ENCODE measurements at regions not wholly inside any gene's neighbourhood (a gene's known extent, or its start where the extent isn't known, plus 50 kb on each side); places are given as distances from the start of the nearest gene placed in this dataset.

DNA sequence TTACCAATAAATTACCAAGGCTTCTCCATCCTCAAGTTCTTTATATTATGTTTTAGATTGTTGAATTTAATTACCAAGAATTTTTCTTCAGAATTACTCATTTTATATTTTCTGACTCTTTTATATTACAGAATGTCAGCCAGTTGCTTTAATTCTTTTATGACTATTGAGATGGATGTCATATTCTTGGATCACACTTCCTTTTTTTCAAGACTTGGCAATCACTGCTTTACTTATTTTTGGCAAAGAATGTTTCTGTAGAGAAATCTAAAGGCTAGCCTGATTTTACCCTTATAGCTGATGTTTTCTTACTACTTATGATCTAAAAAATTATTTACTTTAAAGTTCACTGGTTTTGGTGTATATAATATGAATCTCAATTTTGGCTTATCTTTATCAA lies 721.1 kb upstream of the TMPRSS15 start:
- no peaks in the 10 kb centered on the region for H3K27me3 ChIP-seq (ENCODE audit: control insufficient read depth in 2 of 2, insufficient read depth in 2 of 2, low read length in 2 of 2)
- Mint-ChIP-seq H3K4me1 (no peaks in the 10 kb centered on the region), H3K36me3 (no peaks in the 10 kb centered on the region), H3K27me3 (no peaks in the 10 kb centered on the region), H3K27ac (no peak overlapping the region), H3K4me3 (no peak overlapping the region), H3K9me3 (peaks cover 2 to 24% (median 6%) of the 10 kb centered on the region in 11 donors)
- CTCF ChIA-PET, result no interaction called here
- no peaks in the 10 kb centered on the region for H3K4me1 ChIP-seq (ENCODE audit: control insufficient read depth in 2 of 2, insufficient read depth in 2 of 2, low read length in 2 of 2)
- DNase-seq (no peak), ATAC-seq (no peak)
- intact Hi-C loops (cut with micrococcal nuclease), result no loop called here
- POLR2A ChIA-PET, result no interaction called here
- no peaks in the 10 kb centered on the region for H3K9me3 ChIP-seq (ENCODE audit: control insufficient read depth in 2 of 3, low read length in 3 of 3)
- no peak overlapping the region for H3K27ac ChIP-seq (ENCODE audit: low read depth, low read length)
- no peaks in the 10 kb centered on the region for H3K36me3 ChIP-seq (ENCODE audit: control insufficient read depth in 2 of 3, insufficient read depth in 3 of 3, low read length in 3 of 3)
- H3K4me3 ChIP-seq (ENCODE audit: low read length), result no peak overlapping the region

DNA sequence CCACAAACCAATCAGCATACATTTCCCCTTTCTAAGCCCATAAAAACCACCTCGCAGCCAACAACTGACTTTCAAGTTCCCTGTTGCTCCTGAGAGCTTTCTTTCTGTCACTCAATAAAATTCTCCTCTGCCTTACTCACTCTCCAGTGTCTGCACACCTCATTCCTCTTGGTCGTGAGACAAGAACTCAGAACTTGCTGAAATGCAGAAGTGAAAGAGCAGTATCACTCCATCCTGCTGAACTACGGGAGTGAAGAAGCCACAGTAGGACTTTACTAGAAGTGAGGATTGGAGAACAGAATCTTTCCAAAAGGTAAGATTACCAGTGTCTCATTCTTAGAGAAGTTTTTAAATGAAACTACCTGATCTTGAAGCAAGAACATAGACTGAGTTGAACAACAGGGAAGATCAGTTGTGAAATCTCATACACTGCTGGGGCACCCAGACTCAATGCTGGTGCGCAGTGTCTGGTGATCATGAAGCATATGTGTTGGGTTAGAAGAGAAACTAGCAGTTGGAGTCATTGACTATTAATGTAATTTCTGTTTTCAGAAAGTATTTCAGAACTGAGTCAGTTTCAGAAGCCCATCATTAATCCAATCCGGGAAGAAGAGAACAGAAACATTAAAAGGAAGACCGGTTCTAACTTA lies 726.9 kb upstream of the TMPRSS15 start:
- DNase-seq (no peak), ATAC-seq (no peak)
- no peaks in the 10 kb centered on the region for H3K27me3 ChIP-seq (ENCODE audit: control insufficient read depth in 2 of 2, insufficient read depth in 2 of 2, low read length in 2 of 2)
- H3K36me3 ChIP-seq (ENCODE audit: control insufficient read depth in 2 of 3, insufficient read depth in 3 of 3, low read length in 3 of 3), result no peaks in the 10 kb centered on the region
- ChIA-PET POLR2A (no interaction called here), CTCF (no interaction called here)
- no peak overlapping the region for H3K27ac ChIP-seq (ENCODE audit: low read depth, low read length)
- no peak overlapping the region for H3K27ac Mint-ChIP-seq
- peaks cover 0 to 17% (median 4%) of the 10 kb centered on the region in 11 donors for H3K9me3 Mint-ChIP-seq
- H3K9me3 ChIP-seq (ENCODE audit: control insufficient read depth in 2 of 3, low read length in 3 of 3), result peaks cover 0 to 5% (median 0%) of the 10 kb centered on the region in 3 experiments
- no peaks in the 10 kb centered on the region for H3K36me3 Mint-ChIP-seq
- no peaks in the 10 kb centered on the region for H3K27me3 Mint-ChIP-seq
- no peak overlapping the region for H3K4me3 ChIP-seq (ENCODE audit: low read length)
- H3K4me1 ChIP-seq (ENCODE audit: control insufficient read depth in 2 of 2, insufficient read depth in 2 of 2, low read length in 2 of 2), result no peaks in the 10 kb centered on the region
- no peaks in the 10 kb centered on the region for H3K4me1 Mint-ChIP-seq
- intact Hi-C loops (cut with micrococcal nuclease), result no loop called here
- no peak overlapping the region for H3K4me3 Mint-ChIP-seq

DNA sequence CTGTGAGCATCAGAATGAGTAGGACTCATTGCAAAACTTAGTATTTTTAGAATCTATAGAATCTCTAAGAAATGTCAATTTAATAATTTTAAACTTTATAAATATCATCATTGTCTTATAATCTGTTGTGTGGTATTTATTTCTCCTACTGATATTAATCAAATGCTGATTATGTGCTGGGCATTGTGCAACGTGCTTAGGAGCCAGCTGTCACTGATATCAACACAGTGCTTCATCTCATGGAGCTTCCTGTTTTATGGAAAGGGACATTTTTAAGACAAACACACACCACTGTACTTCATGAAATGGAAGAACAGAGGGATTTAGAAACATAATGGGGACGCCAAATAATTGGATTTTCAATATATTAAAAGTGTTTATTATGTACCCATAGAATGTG lies 737.9 kb upstream of the TMPRSS15 start:
- Histone ChIP-seq H3K27me3 (ENCODE audit: control insufficient read depth in 2 of 2, insufficient read depth in 2 of 2, low read length in 2 of 2) (no peaks in the 10 kb centered on the region), H3K36me3 (ENCODE audit: control insufficient read depth in 2 of 3, insufficient read depth in 3 of 3, low read length in 3 of 3) (no peaks in the 10 kb centered on the region), H3K9me3 (ENCODE audit: control insufficient read depth in 2 of 3, low read length in 3 of 3) (no peaks in the 10 kb centered on the region), H3K27ac (ENCODE audit: low read depth, low read length) (no peak overlapping the region), H3K4me1 (ENCODE audit: control insufficient read depth in 2 of 2, insufficient read depth in 2 of 2, low read length in 2 of 2) (no peaks in the 10 kb centered on the region), H3K4me3 (ENCODE audit: low read length) (no peak overlapping the region)
- no peak for DNase-seq
- ChIA-PET CTCF (no interaction called here), POLR2A (no interaction called here)
- no peak overlapping the region for H3K4me3 Mint-ChIP-seq
- H3K27ac Mint-ChIP-seq, result no peak overlapping the region
- H3K9me3 Mint-ChIP-seq, result peaks cover 0 to 20% (median 10%) of the 10 kb centered on the region in 11 donors
- intact Hi-C loops (cut with micrococcal nuclease), result no loop called here
- H3K4me1 Mint-ChIP-seq, result no peaks in the 10 kb centered on the region
- no peaks in the 10 kb centered on the region for H3K27me3 Mint-ChIP-seq
- no peaks in the 10 kb centered on the region for H3K36me3 Mint-ChIP-seq
- ATAC-seq, result no peak

DNA sequence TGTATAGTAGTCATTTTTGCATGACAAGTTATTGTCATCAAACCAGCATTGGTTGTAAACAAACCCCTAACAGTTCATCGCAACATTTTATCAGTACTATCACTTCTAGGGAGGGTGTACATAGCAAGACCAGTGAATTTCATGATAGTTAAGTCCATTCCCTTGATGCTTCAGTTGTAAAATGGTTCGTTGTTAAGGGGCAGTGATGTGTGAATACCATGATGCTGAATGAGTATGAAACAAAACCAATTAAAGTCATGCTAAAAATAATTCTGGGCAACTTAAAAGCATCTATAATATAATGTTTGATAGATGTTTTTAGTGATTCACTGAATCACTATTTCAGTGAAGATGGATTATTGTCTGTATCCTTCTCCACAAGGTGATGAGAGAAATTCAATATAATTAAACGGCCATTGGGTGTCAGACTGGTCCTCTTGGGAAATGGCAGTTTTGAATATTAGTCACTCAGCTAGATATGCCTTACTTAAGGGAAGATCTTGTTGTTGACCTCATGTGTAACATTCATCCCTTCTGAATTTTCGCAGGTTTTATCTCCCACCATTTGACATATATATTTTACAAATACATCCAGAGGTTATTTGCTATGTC lies 742.2 kb upstream of the TMPRSS15 start:
- Mint-ChIP-seq H3K4me3 (no peak overlapping the region), H3K36me3 (no peaks in the 10 kb centered on the region), H3K27me3 (no peaks in the 10 kb centered on the region), H3K27ac (no peak overlapping the region), H3K9me3 (peaks cover 2 to 35% (median 12%) of the 10 kb centered on the region in 11 donors), H3K4me1 (no peaks in the 10 kb centered on the region)
- no peaks in the 10 kb centered on the region for H3K27me3 ChIP-seq (ENCODE audit: control insufficient read depth in 2 of 2, insufficient read depth in 2 of 2, low read length in 2 of 2)
- no peak overlapping the region for H3K27ac ChIP-seq (ENCODE audit: low read depth, low read length)
- no peak for ATAC-seq
- no peaks in the 10 kb centered on the region for H3K36me3 ChIP-seq (ENCODE audit: control insufficient read depth in 2 of 3, insufficient read depth in 3 of 3, low read length in 3 of 3)
- ChIA-PET POLR2A (no interaction called here), CTCF (no interaction called here)
- no peak overlapping the region for H3K4me3 ChIP-seq (ENCODE audit: low read length)
- DNase-seq, result no peak
- intact Hi-C loops (cut with micrococcal nuclease), result no loop called here
- H3K4me1 ChIP-seq (ENCODE audit: control insufficient read depth in 2 of 2, insufficient read depth in 2 of 2, low read length in 2 of 2), result no peaks in the 10 kb centered on the region
- no peaks in the 10 kb centered on the region for H3K9me3 ChIP-seq (ENCODE audit: control insufficient read depth in 2 of 3, low read length in 3 of 3)

DNA sequence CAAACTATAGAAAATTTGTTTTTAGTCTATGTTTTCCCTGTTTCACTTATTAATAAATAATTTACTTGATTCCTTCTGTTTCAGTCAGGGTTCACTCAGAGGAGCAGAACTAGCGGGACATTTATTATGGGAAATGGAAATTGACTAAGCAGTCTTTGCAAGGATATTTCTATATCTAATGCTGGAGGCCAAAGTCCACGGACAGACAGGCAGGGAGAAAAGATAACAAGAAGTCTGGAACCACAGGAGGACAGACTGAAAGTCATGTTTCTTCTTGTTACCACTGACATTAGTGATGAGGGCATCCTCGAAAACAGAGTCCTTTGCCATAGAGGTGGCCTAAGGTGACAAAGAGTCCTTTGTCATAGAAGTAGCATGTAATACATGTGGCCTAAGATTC lies 744.5 kb upstream of the TMPRSS15 start:
- no peak overlapping the region for H3K4me3 ChIP-seq (ENCODE audit: low read length)
- no peak overlapping the region for H3K27ac Mint-ChIP-seq
- H3K27me3 ChIP-seq (ENCODE audit: control insufficient read depth in 2 of 2, insufficient read depth in 2 of 2, low read length in 2 of 2), result no peaks in the 10 kb centered on the region
- peaks cover 2 to 32% (median 10%) of the 10 kb centered on the region in 11 donors for H3K9me3 Mint-ChIP-seq
- CTCF ChIA-PET, result no interaction called here
- no peaks in the 10 kb centered on the region for H3K36me3 Mint-ChIP-seq
- POLR2A ChIA-PET, result no interaction called here
- H3K27me3 Mint-ChIP-seq, result no peaks in the 10 kb centered on the region
- H3K9me3 ChIP-seq (ENCODE audit: control insufficient read depth in 2 of 3, low read length in 3 of 3), result no peaks in the 10 kb centered on the region
- no peaks in the 10 kb centered on the region for H3K36me3 ChIP-seq (ENCODE audit: control insufficient read depth in 2 of 3, insufficient read depth in 3 of 3, low read length in 3 of 3)
- intact Hi-C loops (cut with micrococcal nuclease), result no loop called here
- DNase-seq (no peak), ATAC-seq (no peak)
- H3K4me1 ChIP-seq (ENCODE audit: control insufficient read depth in 2 of 2, insufficient read depth in 2 of 2, low read length in 2 of 2), result no peaks in the 10 kb centered on the region
- no peaks in the 10 kb centered on the region for H3K4me1 Mint-ChIP-seq
- no peak overlapping the region for H3K27ac ChIP-seq (ENCODE audit: low read depth, low read length)
- H3K4me3 Mint-ChIP-seq, result no peak overlapping the region

DNA sequence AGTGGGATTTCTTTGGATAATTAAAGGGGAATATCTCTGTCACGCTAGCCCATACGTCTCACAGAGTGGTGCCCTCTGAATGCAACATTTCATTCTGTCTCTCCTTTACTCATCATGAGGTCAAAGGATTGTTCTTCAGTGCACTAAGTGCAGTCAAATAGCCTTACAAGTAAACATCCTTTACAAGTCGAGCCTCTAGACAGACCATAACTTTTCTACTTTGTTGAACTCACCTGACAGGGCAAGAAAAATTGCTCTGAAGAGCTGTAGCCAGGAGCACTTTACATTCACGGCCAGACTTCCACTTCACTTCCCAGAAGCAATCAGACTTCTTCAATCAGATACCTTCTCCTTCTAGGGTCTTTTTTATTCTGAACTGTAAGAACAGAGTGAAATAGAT lies 768.0 kb upstream of the TMPRSS15 start:
- Histone ChIP-seq H3K4me3 (ENCODE audit: low read length) (no peak overlapping the region), H3K9me3 (ENCODE audit: control insufficient read depth in 2 of 3, low read length in 3 of 3) (no peaks in the 10 kb centered on the region), H3K27me3 (ENCODE audit: control insufficient read depth in 2 of 2, insufficient read depth in 2 of 2, low read length in 2 of 2) (no peaks in the 10 kb centered on the region), H3K4me1 (ENCODE audit: control insufficient read depth in 2 of 2, insufficient read depth in 2 of 2, low read length in 2 of 2) (no peaks in the 10 kb centered on the region), H3K27ac (ENCODE audit: low read depth, low read length) (no peak overlapping the region), H3K36me3 (ENCODE audit: control insufficient read depth in 2 of 3, insufficient read depth in 3 of 3, low read length in 3 of 3) (no peaks in the 10 kb centered on the region)
- Mint-ChIP-seq H3K9me3 (peaks cover 0 to 8% (median 4%) of the 10 kb centered on the region in 11 donors), H3K36me3 (no peaks in the 10 kb centered on the region), H3K4me1 (no peaks in the 10 kb centered on the region), H3K4me3 (no peak overlapping the region), H3K27me3 (no peaks in the 10 kb centered on the region), H3K27ac (no peak overlapping the region)
- no peak for ATAC-seq
- intact Hi-C loops (cut with micrococcal nuclease), result no loop called here
- ChIA-PET CTCF (no interaction called here), POLR2A (no interaction called here)
- no peak for DNase-seq

DNA sequence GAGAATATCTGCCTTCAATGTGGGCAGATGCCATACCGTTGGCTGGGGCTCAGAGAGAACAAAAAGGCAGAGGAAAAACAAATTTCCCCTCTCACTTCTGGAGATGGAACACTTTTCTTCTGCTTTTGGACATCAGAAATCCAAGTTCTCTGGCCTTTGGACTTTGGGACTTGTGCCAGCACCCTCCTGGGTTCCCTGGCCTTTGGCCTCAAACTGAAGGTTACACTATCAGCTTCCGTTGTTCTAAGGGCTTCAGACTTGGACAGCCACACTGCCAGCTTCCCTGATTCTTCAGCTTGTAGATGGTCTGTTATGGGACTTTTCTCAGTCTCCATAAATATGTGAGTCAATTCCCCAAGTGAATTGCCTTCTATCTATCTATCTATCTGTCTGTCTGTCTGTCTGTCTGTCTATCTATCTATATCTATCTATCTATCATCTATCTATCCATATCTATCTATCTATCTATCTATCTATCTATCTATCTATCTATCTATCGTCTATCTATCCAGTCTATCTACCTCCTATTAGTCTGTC lies 778.1 kb upstream of the TMPRSS15 start:
- no peak overlapping the region for H3K27ac Mint-ChIP-seq
- ATAC-seq (no peak), DNase-seq (no peak)
- no peaks in the 10 kb centered on the region for H3K36me3 ChIP-seq (ENCODE audit: control insufficient read depth in 2 of 3, insufficient read depth in 3 of 3, low read length in 3 of 3)
- H3K4me1 ChIP-seq (ENCODE audit: control insufficient read depth in 2 of 2, insufficient read depth in 2 of 2, low read length in 2 of 2), result no peaks in the 10 kb centered on the region
- intact Hi-C loops (cut with micrococcal nuclease), result no loop called here
- H3K4me3 Mint-ChIP-seq, result no peak overlapping the region
- H3K27me3 Mint-ChIP-seq, result no peaks in the 10 kb centered on the region
- no peaks in the 10 kb centered on the region for H3K4me1 Mint-ChIP-seq
- H3K9me3 Mint-ChIP-seq, result peaks cover 0 to 8% (median 6%) of the 10 kb centered on the region in 11 donors
- H3K9me3 ChIP-seq (ENCODE audit: control insufficient read depth in 2 of 3, low read length in 3 of 3), result no peaks in the 10 kb centered on the region
- no peak overlapping the region for H3K4me3 ChIP-seq (ENCODE audit: low read length)
- POLR2A ChIA-PET, result no interaction called here
- H3K36me3 Mint-ChIP-seq, result no peaks in the 10 kb centered on the region
- CTCF ChIA-PET, result no interaction called here
- no peaks in the 10 kb centered on the region for H3K27me3 ChIP-seq (ENCODE audit: control insufficient read depth in 2 of 2, insufficient read depth in 2 of 2, low read length in 2 of 2)
- no peak overlapping the region for H3K27ac ChIP-seq (ENCODE audit: low read depth, low read length)
